IMR-90 (cell line): ENCODE measurements at regions not wholly inside any gene's neighbourhood (a gene's known extent, or its start where the extent isn't known, plus 50 kb on each side); places are given as distances from the start of the nearest gene placed in this dataset.

Experiments used
- ATAC-seq: fragments of 200-7000 bp; cut with Tn5 transposase; 2 replicates; pipeline ENCODE4 v1.9.1; 2020; ENCODE audit warnings: low read depth, mild to moderate bottlenecking, moderate library complexity
- BruUV-seq: library from RNA; stranded (reverse); fragments of 400-500 nt; replicated peaks from 2 replicates; lab custom pipeline; 2021; lab: Mats Ljungman, UMichigan
- CTCF ChIA-PET: fragments of 300-600 bp; formaldehyde crosslinking; extraction: SDS; loops from one replicate; lab custom pipeline; 2021; ENCODE audit warnings: antibody characterized with exemption; lab: Yijun Ruan, JAX
- POLR2A ChIA-PET: fragments of 300-600 bp; sonication (Branson Sonifier 250); formaldehyde crosslinking; loops from one replicate; lab custom pipeline; 2022; ENCODE audit warnings: antibody characterized with exemption; ENCODE audit not compliant: unreplicated experiment; lab: Charles Lee
- DNase-seq: peaks from one replicate; pipeline ENCODE4 v3.0.0; 2013
- H2AFZ ChIP-seq: replicated peaks from 2 replicates; pipeline ENCODE3; 2013; ENCODE audit warnings: low read length, mild to moderate bottlenecking; ENCODE audit not compliant: poor library complexity
- H2AK5ac ChIP-seq: 2 replicates; pipeline ENCODE4 v1.6.1; 2013; ENCODE audit warnings: low read depth, low read length, inconsistent platforms
- H2AK9ac ChIP-seq: replicated peaks from 2 replicates; pipeline ENCODE3; 2013; ENCODE audit warnings: mild to moderate bottlenecking, low read depth, low read length, moderate library complexity; ENCODE audit not compliant: poor library complexity
- H2BK120ac ChIP-seq: 2 replicates; pipeline ENCODE4 v1.6.1; 2013; ENCODE audit warnings: low read depth, low read length, inconsistent platforms
- H2BK15ac ChIP-seq: 3 replicates; pipeline ENCODE4 v1.6.1; 2013; ENCODE audit warnings: low read depth, low read length, inconsistent platforms
- H2BK20ac ChIP-seq: 2 replicates; pipeline ENCODE4 v1.6.1; 2013; ENCODE audit warnings: low read depth, mild to moderate bottlenecking, inconsistent platforms, low read length, moderate library complexity
- H2BK5ac ChIP-seq: 2 replicates; pipeline ENCODE4 v1.6.1; 2013; ENCODE audit warnings: mild to moderate bottlenecking, low read depth, low read length, inconsistent platforms; ENCODE audit not compliant: poor library complexity, severe bottlenecking
- H3K14ac ChIP-seq: replicated peaks from 2 replicates; pipeline ENCODE4 v1.6.1; 2013; ENCODE audit warnings: low read depth, low read length, inconsistent platforms
- H3K18ac ChIP-seq: 2 replicates; pipeline ENCODE4 v1.6.1; 2013; ENCODE audit warnings: low read depth, low read length, control low read depth
- H3K23ac ChIP-seq: 2 replicates; pipeline ENCODE4 v1.6.1; 2013; ENCODE audit warnings: low read depth, low read length, inconsistent platforms
- H3K27ac ChIP-seq: 2 replicates; pipeline ENCODE4 v1.5.1; 2013; ENCODE audit warnings: mild to moderate bottlenecking, control low read depth, low read length; ENCODE audit not compliant: insufficient read depth
- H3K27me3 ChIP-seq: 2 replicates; pipeline ENCODE4 v1.6.1; 2013; ENCODE audit warnings: low read length; ENCODE audit not compliant: control insufficient read depth, insufficient read depth
- H3K36me3 ChIP-seq: 2 replicates; pipeline ENCODE4 v1.6.1; 2013; ENCODE audit warnings: low read length, mixed read lengths; ENCODE audit not compliant: control insufficient read depth, insufficient read depth
- H3K4ac ChIP-seq: 2 replicates; pipeline ENCODE4 v1.6.1; 2013; ENCODE audit warnings: low read depth, low read length, inconsistent platforms
- H3K4me1 ChIP-seq: 2 replicates; pipeline ENCODE4 v1.6.1; 2013; ENCODE audit warnings: low read length, mixed read lengths; ENCODE audit not compliant: control insufficient read depth, insufficient read depth
- H3K4me2 ChIP-seq: 2 replicates; pipeline ENCODE4 v1.6.1; 2013; ENCODE audit warnings: low read depth, mild to moderate bottlenecking, control low read depth, low read length, moderate library complexity
- H3K4me3 ChIP-seq: 2 replicates; pipeline ENCODE4 v1.5.1; 2013; ENCODE audit warnings: low read depth, mild to moderate bottlenecking, control low read depth, low read length, moderate library complexity; ENCODE audit not compliant: insufficient read depth
- H3K56ac ChIP-seq: 2 replicates; pipeline ENCODE4 v1.6.1; 2013; ENCODE audit warnings: low read length, inconsistent platforms; ENCODE audit not compliant: insufficient read depth; ENCODE audit errors: extremely low read depth
- H3K79me1 ChIP-seq, 2 experiments: 2 replicates each; pipeline ENCODE4 v1.6.1; 2013; ENCODE audit warnings: low read length in 2 of 2, inconsistent platforms in 1 of 2, low read depth in 1 of 2
- H3K9ac ChIP-seq: 2 replicates; pipeline ENCODE4 v1.6.1; 2013; ENCODE audit warnings: low read depth, low read length, control low read depth
- H3K9me1 ChIP-seq: 2 replicates; pipeline ENCODE4 v1.6.1; 2013; ENCODE audit warnings: low read length, inconsistent platforms; ENCODE audit not compliant: insufficient read depth
- H3K9me3 ChIP-seq: 2 replicates; pipeline ENCODE4 v1.6.1; 2013; ENCODE audit warnings: low read length; ENCODE audit not compliant: control insufficient read depth, insufficient read depth
- H4K20me1 ChIP-seq: 2 replicates; pipeline ENCODE4 v1.6.1; 2013; ENCODE audit warnings: low read length, inconsistent platforms; ENCODE audit not compliant: insufficient read depth
- H4K5ac ChIP-seq: 2 replicates; pipeline ENCODE4 v1.6.1; 2013; ENCODE audit warnings: mild to moderate bottlenecking, low read depth, low read length, control low read depth
- H4K8ac ChIP-seq, 2 experiments: 2 replicates each; pipeline ENCODE4 v1.6.1; 2013; ENCODE audit warnings: low read depth in 2 of 2, low read length in 2 of 2, control low read depth in 1 of 2, inconsistent platforms in 1 of 2
- H4K91ac ChIP-seq: 2 replicates; pipeline ENCODE4 v1.6.1; 2013; ENCODE audit warnings: low read depth, low read length, inconsistent platforms; ENCODE audit not compliant: insufficient read depth
- BHLHE40 ChIP-seq: fragments of 150-350 bp; IDR thresholded peaks from 2 replicates; pipeline ENCODE4 v1.6.1; 2016; ENCODE audit warnings: mild to moderate bottlenecking, low read depth, low read length
- CEBPB ChIP-seq: IDR thresholded peaks from 2 replicates; pipeline ENCODE4 v1.6.1; 2012; ENCODE audit warnings: low read depth, low read length, improper control_type of control experiment
- CHD1 ChIP-seq: IDR thresholded peaks from 2 replicates; pipeline ENCODE4 v1.6.1; 2012; ENCODE audit warnings: low read depth, low read length, improper control_type of control experiment
- ELK1 ChIP-seq: fragments of 150-350 bp; IDR thresholded peaks from 2 replicates; pipeline ENCODE4 v1.6.1; 2016; ENCODE audit warnings: low read depth, mild to moderate bottlenecking, low read length, moderate library complexity, borderline replicate concordance
- FOS ChIP-seq: fragments of 150-350 bp; IDR thresholded peaks from 2 replicates; pipeline ENCODE4 v1.6.1; 2016; ENCODE audit warnings: low read depth, low read length
- MAZ ChIP-seq: IDR thresholded peaks from 2 replicates; pipeline ENCODE4 v1.6.1; 2012; ENCODE audit warnings: low read depth, mild to moderate bottlenecking, low read length, improper control_type of control experiment, moderate library complexity, borderline replicate concordance
- MXI1 ChIP-seq: IDR thresholded peaks from 2 replicates; pipeline ENCODE4 v1.6.1; 2012; ENCODE audit warnings: low read depth, mild to moderate bottlenecking, low read length, moderate library complexity, borderline replicate concordance
- NFE2L2 ChIP-seq: fragments of 150-350 bp; IDR thresholded peaks from 2 replicates; pipeline ENCODE4 v1.6.1; 2016; ENCODE audit warnings: low read depth, mild to moderate bottlenecking, low read length
- POLR2A ChIP-seq: IDR thresholded peaks from 2 replicates; pipeline ENCODE4 v1.6.1; 2012; ENCODE audit warnings: mild to moderate bottlenecking, low read depth, low read length
- RAD21 ChIP-seq: IDR thresholded peaks from 2 replicates; pipeline ENCODE4 v1.6.1; 2012; ENCODE audit warnings: low read length, improper control_type of control experiment
- RCOR1 ChIP-seq: IDR thresholded peaks from 2 replicates; pipeline ENCODE4 v1.6.1; 2012; ENCODE audit warnings: mild to moderate bottlenecking, low read length, improper control_type of control experiment; ENCODE audit not compliant: insufficient replicate concordance
- RFX5 ChIP-seq: IDR thresholded peaks from 2 replicates; pipeline ENCODE4 v1.8.0; 2012; ENCODE audit warnings: low read depth, mild to moderate bottlenecking, low read length, moderate library complexity
- SMC3 ChIP-seq: fragments of 150-350 bp; IDR thresholded peaks from 2 replicates; pipeline ENCODE4 v1.6.1; 2016; ENCODE audit warnings: low read depth, mild to moderate bottlenecking, antibody characterized with exemption, low read length, moderate library complexity
- dilution Hi-C: fragments of 300-500 bp; cut with HindIII; formaldehyde crosslinking; loops from one replicate; pipeline ENCODE4 v1.14.3; 2018; ENCODE audit warnings: low sequenced_read_pairs; ENCODE audit not compliant: unreplicated experiment
- in situ Hi-C: fragments of 300-500 bp; cut with MboI; formaldehyde crosslinking; loops from 3 replicates; pipeline ENCODE4 v1.14.3; 2019; ENCODE audit warnings: low sequenced_read_pairs, inconsistent platforms, mixed read lengths
- intact Hi-C: fragments of 100-400 bp; cut with micrococcal nuclease; formaldehyde crosslinking; loops from 2 replicates; pipeline ENCODE4 v1.10.0; 2022
- TF ChIP-seq, protein P1 (sequence below): fragments of 150-350 bp; IDR thresholded peaks from 2 replicates; pipeline ENCODE4 v1.6.1; 2017; ENCODE audit warnings: mild to moderate bottlenecking, antibody characterized with exemption, low read length, low read depth
- TF ChIP-seq, protein P2 (sequence below): conservative IDR thresholded peaks from 2 replicates; pipeline ENCODE4 v1.5.1; 2012; ENCODE audit warnings: mild to moderate bottlenecking, low read depth, low read length, improper control_type of control experiment

- Histone ChIP-seq H3K79me1 (no peaks in the 10 kb centered on the region), H2AK9ac (no peak overlapping the region), H2BK120ac (no peak overlapping the region), H3K18ac (no peak overlapping the region), H3K56ac (no peak overlapping the region), H4K91ac (no peak overlapping the region), H3K9me1 (no peaks in the 10 kb centered on the region), H2BK15ac (no peak overlapping the region), H3K4ac (no peak overlapping the region), H3K14ac (no peak overlapping the region), H2BK20ac (no peak overlapping the region), H3K27me3 (no peaks in the 10 kb centered on the region), H4K8ac (no peak overlapping the region), H3K4me2 (no peak overlapping the region), H4K20me1 (no peaks in the 10 kb centered on the region), H2AK5ac (no peak overlapping the region), H3K9me3 (no peaks in the 10 kb centered on the region), H4K5ac (no peak overlapping the region), H2BK5ac (no peak overlapping the region), H3K4me1 (no peaks in the 10 kb centered on the region), H3K4me3 (no peak overlapping the region), H3K23ac (no peak overlapping the region), H2AFZ (no peak overlapping the region), H3K27ac (no peak overlapping the region), H3K36me3 (no peaks in the 10 kb centered on the region), H3K9ac (no peak overlapping the region)
- dilution Hi-C loops: no loop called here
- CTCF ChIA-PET: no interaction called here
- in situ Hi-C loops: no loop called here
- POLR2A ChIA-PET: no interaction called here
- 0 out of 2 replicates have a peak, but pooled peaks have one; percentile 21 for ATAC-seq
- peak; percentile 5 for DNase-seq
- no TSS peak for BruUV-seq
- intact Hi-C loops: no loop called here
- no peak for TF ChIP-seq CHD1
- no peak for TF ChIP-seq CEBPB
- no peak for TF ChIP-seq SMC3
- no peak for TF ChIP-seq RFX5
- no peak for TF ChIP-seq MAZ
- TF ChIP-seq ELK1: no peak
- TF ChIP-seq POLR2A: no peak
- TF ChIP-seq RCOR1: no peak
- no peak for TF ChIP-seq FOS
- no peak for TF ChIP-seq NFE2L2
- TF ChIP-seq BHLHE40: no peak
- TF ChIP-seq, protein P1, sequence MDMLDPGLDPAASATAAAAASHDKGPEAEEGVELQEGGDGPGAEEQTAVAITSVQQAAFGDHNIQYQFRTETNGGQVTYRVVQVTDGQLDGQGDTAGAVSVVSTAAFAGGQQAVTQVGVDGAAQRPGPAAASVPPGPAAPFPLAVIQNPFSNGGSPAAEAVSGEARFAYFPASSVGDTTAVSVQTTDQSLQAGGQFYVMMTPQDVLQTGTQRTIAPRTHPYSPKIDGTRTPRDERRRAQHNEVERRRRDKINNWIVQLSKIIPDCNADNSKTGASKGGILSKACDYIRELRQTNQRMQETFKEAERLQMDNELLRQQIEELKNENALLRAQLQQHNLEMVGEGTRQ: no peak
- no peak for TF ChIP-seq MXI1
- TF ChIP-seq, protein P2, sequence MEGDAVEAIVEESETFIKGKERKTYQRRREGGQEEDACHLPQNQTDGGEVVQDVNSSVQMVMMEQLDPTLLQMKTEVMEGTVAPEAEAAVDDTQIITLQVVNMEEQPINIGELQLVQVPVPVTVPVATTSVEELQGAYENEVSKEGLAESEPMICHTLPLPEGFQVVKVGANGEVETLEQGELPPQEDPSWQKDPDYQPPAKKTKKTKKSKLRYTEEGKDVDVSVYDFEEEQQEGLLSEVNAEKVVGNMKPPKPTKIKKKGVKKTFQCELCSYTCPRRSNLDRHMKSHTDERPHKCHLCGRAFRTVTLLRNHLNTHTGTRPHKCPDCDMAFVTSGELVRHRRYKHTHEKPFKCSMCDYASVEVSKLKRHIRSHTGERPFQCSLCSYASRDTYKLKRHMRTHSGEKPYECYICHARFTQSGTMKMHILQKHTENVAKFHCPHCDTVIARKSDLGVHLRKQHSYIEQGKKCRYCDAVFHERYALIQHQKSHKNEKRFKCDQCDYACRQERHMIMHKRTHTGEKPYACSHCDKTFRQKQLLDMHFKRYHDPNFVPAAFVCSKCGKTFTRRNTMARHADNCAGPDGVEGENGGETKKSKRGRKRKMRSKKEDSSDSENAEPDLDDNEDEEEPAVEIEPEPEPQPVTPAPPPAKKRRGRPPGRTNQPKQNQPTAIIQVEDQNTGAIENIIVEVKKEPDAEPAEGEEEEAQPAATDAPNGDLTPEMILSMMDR: no peak
- no peak for TF ChIP-seq RAD21
Measured at GRCh38 chr2:146068051-146068450, 1548.1 kb upstream of the ZEB2 start.
